B cell (primary cell): ENCODE measurements at regions not wholly inside any gene's neighbourhood (a gene's known extent, or its start where the extent isn't known, plus 50 kb on each side); places are given as distances from the start of the nearest gene placed in this dataset.

Experiments
- ATAC-seq: fragments of 200-7000 bp; cut with Tn5 transposase; one replicate; pipeline ENCODE4 v1.10.0; 2021; ENCODE audit warnings: low read depth, mild to moderate bottlenecking, moderate number of reproducible peaks, moderate library complexity
- CTCF ChIA-PET: fragments of 350-600 bp; sonication (Branson Sonifier 250); formaldehyde crosslinking; loops from one replicate; lab custom pipeline; 2021; ENCODE audit warnings: antibody characterized with exemption, inconsistent platforms; lab: Charles Lee
- POLR2A ChIA-PET: fragments of 350-600 bp; sonication (Branson Sonifier 250); formaldehyde crosslinking; loops from one replicate; lab custom pipeline; 2021; ENCODE audit warnings: antibody characterized with exemption; lab: Charles Lee
- DNase-seq: peaks from one replicate; pipeline ENCODE4 v3.0.0; 2013
- H2AFZ ChIP-seq: 2 replicates; pipeline ENCODE4 v1.6.1; 2012; ENCODE audit warnings: mild to moderate bottlenecking, low read depth, low read length; ENCODE audit not compliant: insufficient read depth, poor library complexity, severe bottlenecking
- H3K27ac ChIP-seq, 2 donors: 1 replicate in 1 of 2; 2 replicates in 1 of 2; pipeline ENCODE4 v1.5.1; 2012 to 2013; ENCODE audit warnings: low read length in 2 of 2, mild to moderate bottlenecking in 2 of 2, moderate library complexity in 1 of 2
- H3K27me3 ChIP-seq, 4 experiments: fragments of 200-600 bp in 1 of 4; sonication (generic) in 1 of 4; replicated peaks in 1 of 4; 1 replicate in 2 of 4; 2 replicates in 2 of 4; pipeline versions ENCODE4 v1.6.1 to v1.7.0; 2013 to 2016; ENCODE audit warnings: low read length in 3 of 4, mild to moderate bottlenecking in 2 of 4, mixed read lengths in 1 of 4, moderate library complexity in 1 of 4; ENCODE audit not compliant: insufficient read depth in 4 of 4, control insufficient read depth in 3 of 4; ENCODE audit errors: control extremely low read depth in 1 of 4
- H3K36me3 ChIP-seq, 2 experiments: replicated peaks in 1 of 2; 1 replicate in 1 of 2; 2 replicates in 1 of 2; pipeline versions ENCODE4 v1.6.1 to v1.7.1; 2013; ENCODE audit warnings: low read length in 1 of 2; ENCODE audit not compliant: insufficient read depth in 2 of 2, control insufficient read depth in 1 of 2; ENCODE audit errors: control extremely low read depth in 1 of 2, extremely low read depth in 1 of 2
- H3K4me1 ChIP-seq, 2 donors: fragments of 200-600 bp in 1 of 2; sonication (generic) in 1 of 2; 1 replicate in 1 of 2; 2 replicates in 1 of 2; pipeline versions ENCODE4 v1.5.1 to v1.6.1; 2013 to 2017; ENCODE audit warnings: low read length in 2 of 2; ENCODE audit not compliant: control insufficient read depth in 2 of 2, insufficient read depth in 2 of 2
- H3K4me2 ChIP-seq: replicated peaks from 2 replicates; pipeline ENCODE3; 2012; ENCODE audit warnings: mild to moderate bottlenecking, low read depth, low read length; ENCODE audit not compliant: poor library complexity, severe bottlenecking
- H3K4me3 ChIP-seq, 5 experiments: fragments of 200-600 bp in 1 of 5; sonication (generic) in 1 of 5; 1 replicate in 3 of 5; 2 replicates in 2 of 5; pipeline versions ENCODE4 v1.5.1 to v1.7.0; 2011 to 2016; ENCODE audit warnings: low read length in 4 of 5, mild to moderate bottlenecking in 4 of 5, low read depth in 2 of 5, control low read depth in 1 of 5, moderate library complexity in 1 of 5; ENCODE audit not compliant: insufficient read depth in 1 of 5; ENCODE audit errors: control extremely low read depth in 1 of 5, extremely low read depth in 1 of 5
- H3K79me2 ChIP-seq: fragments of 200-600 bp; sonication (generic); one replicate; pipeline ENCODE4 v1.6.0; 2016; ENCODE audit warnings: low read length; ENCODE audit not compliant: control insufficient read depth, insufficient read depth
- H3K9ac ChIP-seq: fragments of 200-600 bp; sonication (generic); 2 replicates; pipeline ENCODE4 v1.6.1; 2017; ENCODE audit warnings: mild to moderate bottlenecking, low read length, moderate library complexity
- H3K9me3 ChIP-seq, 3 donors: one replicate each; pipeline versions ENCODE4 v1.6.1 to v1.7.1; 2013; ENCODE audit warnings: low read length in 2 of 3; ENCODE audit not compliant: control insufficient read depth in 2 of 3, insufficient read depth in 1 of 3; ENCODE audit errors: control extremely low read depth in 1 of 3
- H4K20me1 ChIP-seq: 2 replicates; pipeline ENCODE4 v1.6.0; 2012; ENCODE audit warnings: mild to moderate bottlenecking, low read length; ENCODE audit not compliant: insufficient read depth, control insufficient read depth, poor library complexity, severe bottlenecking
- H3K27ac Mint-ChIP-seq: one replicate; pipeline ENCODE4 v1.8.0; 2021; ENCODE audit warnings: mixed read lengths
- H3K27me3 Mint-ChIP-seq: one replicate; pipeline ENCODE4 v1.8.0; 2021; ENCODE audit warnings: mixed read lengths
- H3K4me1 Mint-ChIP-seq: one replicate; pipeline ENCODE4 v1.8.0; 2021; ENCODE audit warnings: mixed read lengths
- H3K4me3 Mint-ChIP-seq: one replicate; pipeline ENCODE4 v1.8.0; 2021; ENCODE audit warnings: mixed read lengths
- H3K9me3 Mint-ChIP-seq: one replicate; pipeline ENCODE4 v1.8.0; 2022; ENCODE audit warnings: mixed read lengths; ENCODE audit not compliant: insufficient read depth
- EZH2 ChIP-seq: IDR thresholded peaks from 2 replicates; pipeline ENCODE4 v1.6.1; 2012; ENCODE audit warnings: borderline replicate concordance, low read depth, mild to moderate bottlenecking, moderate library complexity, low read length; ENCODE audit not compliant: insufficient read depth, poor library complexity, severe bottlenecking
- WGBS: methylation state at CpG from one replicate; pipeline ENCODE4 v1.1.5; 2013; ENCODE audit warnings: missing lambda C conversion rate; ENCODE audit not compliant: insufficient coverage; 5-methylcytosine and 5-hydroxymethylcytosine counted together
- intact Hi-C: fragments of 100-400 bp; cut with micrococcal nuclease; formaldehyde crosslinking; loops from one replicate; pipeline ENCODE4 v1.10.0; 2022
- TF ChIP-seq, protein P1 (sequence below): fragments of 200-600 bp; IDR thresholded peaks from one replicate; pipeline ENCODE4 v1.8.0; 2022; ENCODE audit warnings: antibody characterized with exemption, mild to moderate bottlenecking

DNA sequence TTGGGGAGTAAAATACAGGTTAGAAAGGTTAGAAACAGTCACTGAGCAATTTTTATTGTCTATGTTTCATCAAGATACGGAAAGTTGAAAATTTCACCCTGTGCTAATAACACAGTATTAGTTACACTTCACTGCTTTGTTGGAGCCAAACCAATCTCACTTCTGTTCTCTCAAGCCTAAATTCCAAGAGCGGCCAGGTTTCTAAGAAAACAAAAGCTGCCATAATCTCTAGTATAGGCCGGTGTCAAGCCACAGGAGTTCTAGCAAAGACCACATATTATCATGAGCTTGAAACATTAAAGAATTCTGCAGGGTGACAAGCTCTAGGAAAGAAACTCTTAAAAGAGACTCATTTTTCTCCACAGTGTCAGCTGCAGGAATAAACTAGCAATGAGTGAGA, 128.7 kb downstream of the TXNL1 start:
- Histone ChIP-seq H3K4me1 (no peaks in the 10 kb centered on the region), H3K79me2 (no peaks in the 10 kb centered on the region), H3K9me3 (no peaks in the 10 kb centered on the region), H3K4me3 (no peak overlapping the region), H3K36me3 (no peaks in the 10 kb centered on the region), H4K20me1 (no peaks in the 10 kb centered on the region), H3K27ac (no peak overlapping the region), H3K4me2 (no peak overlapping the region), H3K9ac (no peak overlapping the region), H3K27me3 (no peaks in the 10 kb centered on the region), H2AFZ (no peak overlapping the region)
- no peak for ATAC-seq
- POLR2A ChIA-PET = no interaction called here
- TF ChIP-seq, protein P1, sequence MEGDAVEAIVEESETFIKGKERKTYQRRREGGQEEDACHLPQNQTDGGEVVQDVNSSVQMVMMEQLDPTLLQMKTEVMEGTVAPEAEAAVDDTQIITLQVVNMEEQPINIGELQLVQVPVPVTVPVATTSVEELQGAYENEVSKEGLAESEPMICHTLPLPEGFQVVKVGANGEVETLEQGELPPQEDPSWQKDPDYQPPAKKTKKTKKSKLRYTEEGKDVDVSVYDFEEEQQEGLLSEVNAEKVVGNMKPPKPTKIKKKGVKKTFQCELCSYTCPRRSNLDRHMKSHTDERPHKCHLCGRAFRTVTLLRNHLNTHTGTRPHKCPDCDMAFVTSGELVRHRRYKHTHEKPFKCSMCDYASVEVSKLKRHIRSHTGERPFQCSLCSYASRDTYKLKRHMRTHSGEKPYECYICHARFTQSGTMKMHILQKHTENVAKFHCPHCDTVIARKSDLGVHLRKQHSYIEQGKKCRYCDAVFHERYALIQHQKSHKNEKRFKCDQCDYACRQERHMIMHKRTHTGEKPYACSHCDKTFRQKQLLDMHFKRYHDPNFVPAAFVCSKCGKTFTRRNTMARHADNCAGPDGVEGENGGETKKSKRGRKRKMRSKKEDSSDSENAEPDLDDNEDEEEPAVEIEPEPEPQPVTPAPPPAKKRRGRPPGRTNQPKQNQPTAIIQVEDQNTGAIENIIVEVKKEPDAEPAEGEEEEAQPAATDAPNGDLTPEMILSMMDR = no peak
- TF ChIP-seq EZH2 = no peak
- Mint-ChIP-seq H3K27me3 (no peaks in the 10 kb centered on the region), H3K9me3 (peaks cover 3% of the 10 kb centered on the region), H3K4me1 (peaks cover 6% of the 10 kb centered on the region), H3K27ac (no peak overlapping the region), H3K4me3 (no peak overlapping the region)
- intact Hi-C loops = no loop called here
- CTCF ChIA-PET = no interaction called here
- WGBS = 100% methylated on average over 2 of the region's 3 CpGs
- DNase-seq = no peak

DNA sequence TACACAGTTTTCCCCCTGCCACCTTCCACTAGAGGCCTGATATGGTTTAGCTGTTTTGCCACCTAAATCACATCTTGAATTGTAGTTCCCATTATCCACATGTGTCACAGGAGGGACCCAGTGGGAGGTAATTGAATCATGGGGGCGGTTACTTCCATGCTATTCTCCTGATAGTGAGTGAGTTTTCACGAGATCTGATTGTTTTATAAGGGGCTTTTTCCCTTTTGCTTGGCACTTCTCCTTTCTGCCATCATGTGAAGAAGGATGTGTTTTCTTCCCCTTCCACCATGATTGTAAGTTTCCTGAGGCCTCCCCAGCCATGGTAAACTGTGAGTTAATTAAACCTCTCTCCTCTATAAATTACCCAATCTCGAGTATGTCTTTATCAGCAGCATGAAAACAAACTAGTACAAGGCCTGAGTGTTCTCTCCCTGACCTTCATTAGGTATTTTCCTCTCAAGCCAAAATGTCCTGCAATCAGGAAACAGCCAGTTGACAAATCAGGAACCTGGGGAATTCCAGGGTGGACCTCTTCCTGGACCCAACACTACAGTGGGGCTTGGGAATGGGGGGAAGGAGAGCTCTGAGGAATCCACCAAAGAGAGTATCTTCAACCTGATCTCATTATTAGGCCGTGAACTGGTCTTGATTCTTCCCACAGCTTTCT, 129.9 kb downstream of the TXNL1 start:
- CTCF ChIA-PET = no interaction called here
- no peak overlapping the region for H3K4me3 Mint-ChIP-seq
- Histone ChIP-seq H3K4me3 (no peak overlapping the region), H3K9ac (no peak overlapping the region), H3K79me2 (no peaks in the 10 kb centered on the region), H3K36me3 (no peaks in the 10 kb centered on the region), H3K9me3 (no peaks in the 10 kb centered on the region), H3K4me1 (no peaks in the 10 kb centered on the region), H3K27me3 (no peaks in the 10 kb centered on the region), H2AFZ (no peak overlapping the region), H3K27ac (no peak overlapping the region), H3K4me2 (no peak overlapping the region), H4K20me1 (no peaks in the 10 kb centered on the region)
- no peak for TF ChIP-seq EZH2
- TF ChIP-seq, protein P1 = no peak
- WGBS = no CpG with 5 or more reads among the region's 4 CpGs
- POLR2A ChIA-PET = no interaction called here
- ATAC-seq (no peak), DNase-seq (no peak)
- H3K9me3 Mint-ChIP-seq = peaks cover 3% of the 10 kb centered on the region
- no peak overlapping the region for H3K27ac Mint-ChIP-seq
- no peaks in the 10 kb centered on the region for H3K27me3 Mint-ChIP-seq
- intact Hi-C loops = no loop called here
- H3K4me1 Mint-ChIP-seq = peaks cover 6% of the 10 kb centered on the region
